CD4-positive, alpha-beta T cell (primary cell): ENCODE measurements at regions not wholly inside any gene's neighbourhood (a gene's known extent, or its start where the extent isn't known, plus 50 kb on each side); places are given as distances from the start of the nearest gene placed in this dataset.

ENCODE experiments used
- ATAC-seq: fragments of 200-7000 bp; cut with Tn5 transposase; one replicate; pipeline ENCODE4 v1.10.0; 2022; ENCODE audit warnings: mild to moderate bottlenecking; ENCODE audit not compliant: poor library complexity
- CTCF ChIA-PET: fragments of 350-600 bp; sonication (Branson Sonifier 250); formaldehyde crosslinking; loops from one replicate; lab custom pipeline; 2021; ENCODE audit warnings: antibody characterized with exemption, inconsistent platforms; lab: Charles Lee
- POLR2A ChIA-PET: fragments of 350-600 bp; sonication (Branson Sonifier 250); formaldehyde crosslinking; loops from one replicate; lab custom pipeline; 2021; ENCODE audit warnings: antibody characterized with exemption, inconsistent platforms; lab: Charles Lee
- DNase-seq, 14 experiments: peaks; one replicate each; pipeline ENCODE4 v3.0.0-alpha.2; 2013 to 2020; ENCODE audit warnings: mixed read lengths in 2 of 14
- H3K27ac ChIP-seq, 2 donors: one replicate each; pipeline versions ENCODE4 v1.5.1 to v1.7.0; 2013; ENCODE audit warnings: low read length in 2 of 2, low read depth in 1 of 2, mild to moderate bottlenecking in 1 of 2
- H3K27me3 ChIP-seq, 2 experiments: 1 replicate in 1 of 2; 2 replicates in 1 of 2; pipeline versions ENCODE4 v1.6.1 to v1.7.0; 2013; ENCODE audit warnings: low read length in 2 of 2, control low read depth in 1 of 2, mild to moderate bottlenecking in 1 of 2, moderate library complexity in 1 of 2; ENCODE audit not compliant: insufficient read depth in 2 of 2, control insufficient read depth in 1 of 2
- H3K36me3 ChIP-seq: one replicate; pipeline ENCODE4 v1.6.1; 2013; ENCODE audit warnings: low read length, control low read depth; ENCODE audit not compliant: insufficient read depth
- H3K4me1 ChIP-seq: one replicate; pipeline ENCODE4 v1.6.1; 2013; ENCODE audit warnings: low read length, control low read depth; ENCODE audit not compliant: insufficient read depth
- H3K4me3 ChIP-seq: one replicate; pipeline ENCODE4 v1.5.1; 2013; ENCODE audit warnings: mild to moderate bottlenecking, low read length, moderate library complexity
- H3K9me3 ChIP-seq, 2 experiments: 1 replicate in 1 of 2; 2 replicates in 1 of 2; pipeline versions ENCODE4 v1.6.1 to v1.7.0; 2013; ENCODE audit warnings: low read length in 2 of 2, mild to moderate bottlenecking in 2 of 2, control low read depth in 1 of 2, moderate library complexity in 1 of 2; ENCODE audit not compliant: control insufficient read depth in 1 of 2, insufficient read depth in 1 of 2
- H3K27ac Mint-ChIP-seq: one replicate; pipeline ENCODE4 v1.8.0; 2020; ENCODE audit warnings: mixed read lengths
- H3K27me3 Mint-ChIP-seq: one replicate; pipeline ENCODE4 v1.8.0; 2021; ENCODE audit warnings: mixed read lengths
- H3K36me3 Mint-ChIP-seq: one replicate; pipeline ENCODE4 v1.8.0; 2021; ENCODE audit warnings: low read depth, mixed read lengths
- H3K4me1 Mint-ChIP-seq: one replicate; pipeline ENCODE4 v1.8.0; 2021; ENCODE audit warnings: low read depth, mixed read lengths
- H3K4me3 Mint-ChIP-seq: one replicate; pipeline ENCODE4 v1.8.0; 2020; ENCODE audit warnings: mild to moderate bottlenecking, mixed read lengths
- H3K9me3 Mint-ChIP-seq: one replicate; pipeline ENCODE4 v1.8.0; 2020; ENCODE audit warnings: mixed read lengths
- intact Hi-C, 2 experiments: fragments of 100-400 bp; cut with DNase I in 1 of 2; cut with micrococcal nuclease in 1 of 2; formaldehyde crosslinking; loops; one replicate each; pipeline versions ENCODE4 v1.15.1 to v1.9.0; 2023 to 2025; cut with DNase I, micrococcal nuclease
- TF ChIP-seq, protein P1 (sequence below): fragments of 200-600 bp; IDR thresholded peaks from one replicate; pipeline ENCODE4 v1.8.0; 2022; ENCODE audit warnings: antibody characterized with exemption, mild to moderate bottlenecking

DNA sequence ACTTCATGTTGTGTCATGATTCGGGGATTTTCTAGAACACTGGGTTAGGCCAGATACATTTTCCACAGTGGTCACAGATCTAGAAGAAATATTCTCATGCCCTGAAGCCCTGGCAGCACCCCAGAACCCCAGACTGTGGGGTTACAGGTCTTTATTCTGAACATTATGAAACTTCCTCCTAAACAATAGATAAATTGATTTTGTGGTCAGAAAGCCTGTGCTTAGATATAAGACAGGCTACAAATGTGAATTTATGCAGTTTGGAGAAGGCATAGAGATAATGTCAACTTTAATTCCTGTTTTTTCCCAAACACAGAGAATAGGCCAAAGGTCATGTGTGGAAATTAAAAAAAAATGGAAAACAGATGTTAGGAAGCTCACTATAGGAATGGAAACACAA lies 492.9 kb downstream of the SPRY1 start:
- no peaks in the 10 kb centered on the region for H3K36me3 Mint-ChIP-seq
- Histone ChIP-seq H3K36me3 (no peaks in the 10 kb centered on the region), H3K9me3 (peaks cover 0 to 1% of the 10 kb centered on the region in 2 experiments), H3K27me3 (no peaks in the 10 kb centered on the region), H3K4me3 (no peak overlapping the region), H3K4me1 (no peaks in the 10 kb centered on the region), H3K27ac (no peak overlapping the region)
- H3K4me1 Mint-ChIP-seq = no peaks in the 10 kb centered on the region
- ChIA-PET POLR2A (no interaction called here), CTCF (no interaction called here)
- H3K4me3 Mint-ChIP-seq = no peak overlapping the region
- DNase-seq = no peak
- H3K27ac Mint-ChIP-seq = no peak overlapping the region
- ATAC-seq = no peak
- intact Hi-C loops = no loop called here
- H3K9me3 Mint-ChIP-seq = no peaks in the 10 kb centered on the region
- TF ChIP-seq, protein P1, sequence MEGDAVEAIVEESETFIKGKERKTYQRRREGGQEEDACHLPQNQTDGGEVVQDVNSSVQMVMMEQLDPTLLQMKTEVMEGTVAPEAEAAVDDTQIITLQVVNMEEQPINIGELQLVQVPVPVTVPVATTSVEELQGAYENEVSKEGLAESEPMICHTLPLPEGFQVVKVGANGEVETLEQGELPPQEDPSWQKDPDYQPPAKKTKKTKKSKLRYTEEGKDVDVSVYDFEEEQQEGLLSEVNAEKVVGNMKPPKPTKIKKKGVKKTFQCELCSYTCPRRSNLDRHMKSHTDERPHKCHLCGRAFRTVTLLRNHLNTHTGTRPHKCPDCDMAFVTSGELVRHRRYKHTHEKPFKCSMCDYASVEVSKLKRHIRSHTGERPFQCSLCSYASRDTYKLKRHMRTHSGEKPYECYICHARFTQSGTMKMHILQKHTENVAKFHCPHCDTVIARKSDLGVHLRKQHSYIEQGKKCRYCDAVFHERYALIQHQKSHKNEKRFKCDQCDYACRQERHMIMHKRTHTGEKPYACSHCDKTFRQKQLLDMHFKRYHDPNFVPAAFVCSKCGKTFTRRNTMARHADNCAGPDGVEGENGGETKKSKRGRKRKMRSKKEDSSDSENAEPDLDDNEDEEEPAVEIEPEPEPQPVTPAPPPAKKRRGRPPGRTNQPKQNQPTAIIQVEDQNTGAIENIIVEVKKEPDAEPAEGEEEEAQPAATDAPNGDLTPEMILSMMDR = no peak
- no peaks in the 10 kb centered on the region for H3K27me3 Mint-ChIP-seq

DNA sequence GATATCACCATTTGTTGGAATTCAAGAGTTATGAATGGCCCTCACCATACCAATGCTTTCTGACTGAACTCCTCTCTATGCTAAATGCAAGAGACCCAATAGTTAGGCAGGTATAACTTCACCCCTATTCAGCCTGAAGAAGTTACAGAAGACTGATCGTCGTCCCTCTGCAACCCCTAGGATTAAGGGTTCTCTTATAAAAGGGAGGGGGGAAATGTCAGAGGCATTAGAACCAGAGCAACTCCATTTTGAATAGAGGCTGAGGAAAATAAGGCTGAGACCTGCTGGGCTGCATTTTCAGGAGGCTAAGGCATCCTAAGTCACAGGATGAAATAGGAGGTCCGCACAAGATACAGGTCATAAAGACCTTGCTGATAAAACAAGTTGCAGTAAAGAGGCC lies 494.3 kb downstream of the SPRY1 start:
- H3K4me3 ChIP-seq = no peak overlapping the region
- Mint-ChIP-seq H3K36me3 (no peaks in the 10 kb centered on the region), H3K4me3 (no peak overlapping the region), H3K27me3 (no peaks in the 10 kb centered on the region), H3K4me1 (no peaks in the 10 kb centered on the region), H3K27ac (no peak overlapping the region), H3K9me3 (no peaks in the 10 kb centered on the region)
- ChIA-PET CTCF (no interaction called here), POLR2A (no interaction called here)
- TF ChIP-seq, protein P1 = no peak
- ATAC-seq = no peak
- H3K27ac ChIP-seq = no peak overlapping the region
- H3K27me3 ChIP-seq = no peaks in the 10 kb centered on the region
- no peak for DNase-seq
- H3K4me1 ChIP-seq = no peaks in the 10 kb centered on the region
- H3K36me3 ChIP-seq = no peaks in the 10 kb centered on the region
- peaks cover 0 to 4% of the 10 kb centered on the region in 2 experiments for H3K9me3 ChIP-seq
- intact Hi-C loops = no loop called here

DNA sequence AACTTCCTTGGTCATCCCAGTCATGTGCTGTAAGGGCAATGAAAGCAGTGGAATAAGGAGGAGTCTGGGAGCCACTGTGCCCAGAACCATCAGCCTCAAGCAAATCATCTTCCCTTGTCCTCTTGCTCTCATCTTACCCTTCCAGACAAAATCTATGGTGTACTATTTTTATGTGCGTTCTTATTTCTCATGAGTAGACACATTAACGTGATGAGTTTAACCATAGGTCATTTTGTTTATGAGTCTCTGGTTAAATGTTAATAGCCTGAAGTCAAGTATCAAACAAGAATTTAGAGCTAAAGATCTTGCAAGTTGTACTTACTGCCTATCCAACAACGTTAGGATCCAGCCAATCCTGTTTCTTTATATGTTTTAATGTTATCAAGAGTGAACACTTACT lies 495.3 kb downstream of the SPRY1 start:
- no peak for DNase-seq
- no peaks in the 10 kb centered on the region for H3K36me3 Mint-ChIP-seq
- H3K9me3 ChIP-seq = peaks cover 0 to 4% of the 10 kb centered on the region in 2 experiments
- H3K4me3 Mint-ChIP-seq = no peak overlapping the region
- no peaks in the 10 kb centered on the region for H3K36me3 ChIP-seq
- H3K27ac ChIP-seq = no peak overlapping the region
- no peaks in the 10 kb centered on the region for H3K4me1 ChIP-seq
- POLR2A ChIA-PET = no interaction called here
- ATAC-seq = no peak
- intact Hi-C loops = no loop called here
- H3K4me1 Mint-ChIP-seq = no peaks in the 10 kb centered on the region
- CTCF ChIA-PET = no interaction called here
- H3K9me3 Mint-ChIP-seq = no peaks in the 10 kb centered on the region
- no peaks in the 10 kb centered on the region for H3K27me3 Mint-ChIP-seq
- TF ChIP-seq, protein P1 = no peak
- H3K27ac Mint-ChIP-seq = no peak overlapping the region
- no peak overlapping the region for H3K4me3 ChIP-seq
- H3K27me3 ChIP-seq = no peaks in the 10 kb centered on the region
